CD14-positive monocyte (primary cell): ENCODE measurements at regions not wholly inside any gene's neighbourhood (a gene's known extent, or its start where the extent isn't known, plus 50 kb on each side); places are given as distances from the start of the nearest gene placed in this dataset.
A peak's percentile ranks its signal among the peaks of the same experiment; 100 is the strongest.

Experiments used
- DNase-seq, 3 donors: peaks; one replicate each; pipeline ENCODE4 v3.0.0-alpha.2; 2011 to 2022
- H2AFZ ChIP-seq: 2 replicates; pipeline ENCODE4 v1.6.0; 2012; ENCODE audit warnings: mild to moderate bottlenecking, low read depth, low read length, inconsistent platforms; ENCODE audit not compliant: insufficient read depth, poor library complexity, severe bottlenecking
- H3K27ac ChIP-seq, 2 donors: 1 replicate in 1 of 2; 2 replicates in 1 of 2; pipeline ENCODE4 v1.5.1; 2012 to 2013; ENCODE audit warnings: low read length in 2 of 2, control low read depth in 1 of 2, inconsistent platforms in 1 of 2, low read depth in 1 of 2, mild to moderate bottlenecking in 1 of 2
- H3K27me3 ChIP-seq, 2 donors: one replicate each; pipeline versions ENCODE4 v1.6.0 to v1.6.1; 2011 to 2013; ENCODE audit warnings: low read length in 2 of 2; ENCODE audit not compliant: control insufficient read depth in 2 of 2, insufficient read depth in 2 of 2
- H3K36me3 ChIP-seq, 2 donors: replicated peaks in 1 of 2; 1 replicate in 1 of 2; 2 replicates in 1 of 2; pipeline versions ENCODE4 v1.5.1 to v1.6.1; 2012 to 2013; ENCODE audit warnings: low read length in 2 of 2, control low read depth in 1 of 2, inconsistent platforms in 1 of 2, mild to moderate bottlenecking in 1 of 2; ENCODE audit not compliant: insufficient read depth in 2 of 2, control insufficient read depth in 1 of 2
- H3K4me1 ChIP-seq, 2 donors: 1 replicate in 1 of 2; 2 replicates in 1 of 2; pipeline versions ENCODE4 v1.5.1 to v1.6.1; 2012 to 2013; ENCODE audit warnings: low read length in 2 of 2, control low read depth in 1 of 2, inconsistent platforms in 1 of 2, mild to moderate bottlenecking in 1 of 2, moderate library complexity in 1 of 2; ENCODE audit not compliant: insufficient read depth in 2 of 2, control insufficient read depth in 1 of 2
- H3K4me2 ChIP-seq: replicated peaks from 2 replicates; pipeline ENCODE3; 2012; ENCODE audit warnings: low read length, moderate library complexity, mild to moderate bottlenecking; ENCODE audit not compliant: poor library complexity, severe bottlenecking; ENCODE audit errors: extremely low read depth
- H3K4me3 ChIP-seq, 3 experiments: fragments of 200-600 bp in 1 of 3; sonication (generic) in 1 of 3; replicated peaks in 1 of 3; 1 replicate in 2 of 3; 2 replicates in 1 of 3; pipeline ENCODE4 v1.5.1; 2011 to 2013; ENCODE audit warnings: low read length in 3 of 3, mild to moderate bottlenecking in 3 of 3, control low read depth in 2 of 3, low read depth in 2 of 3, inconsistent platforms in 1 of 3, moderate library complexity in 1 of 3
- H3K79me2 ChIP-seq: 2 replicates; pipeline ENCODE4 v1.6.0; 2012; ENCODE audit warnings: mild to moderate bottlenecking, control low read depth, inconsistent platforms, low read length, moderate library complexity; ENCODE audit not compliant: insufficient read depth
- H3K9ac ChIP-seq: 2 replicates; pipeline ENCODE4 v1.6.0; 2017; ENCODE audit warnings: low read length, mild to moderate bottlenecking; ENCODE audit not compliant: insufficient read depth, poor library complexity, severe bottlenecking
- H3K9me3 ChIP-seq, 2 donors: replicated peaks in 1 of 2; 1 replicate in 1 of 2; 2 replicates in 1 of 2; pipeline versions ENCODE4 v1.5.1 to v1.6.1; 2012 to 2013; ENCODE audit warnings: low read length in 2 of 2, control low read depth in 1 of 2; ENCODE audit not compliant: control insufficient read depth in 1 of 2, insufficient read depth in 1 of 2
- H4K20me1 ChIP-seq: 2 replicates; pipeline ENCODE4 v1.6.0; 2012; ENCODE audit warnings: mild to moderate bottlenecking, low read length, control low read depth, moderate library complexity; ENCODE audit not compliant: insufficient read depth
- H3K27ac Mint-ChIP-seq, 7 donors: one replicate each; pipeline ENCODE4 v1.8.0; 2020; ENCODE audit warnings: mild to moderate bottlenecking in 7 of 7, mixed read lengths in 7 of 7, moderate library complexity in 6 of 7, inconsistent platforms in 2 of 7
- H3K27me3 Mint-ChIP-seq, 3 donors: one replicate each; pipeline ENCODE4 v1.8.0; 2021 to 2022; ENCODE audit warnings: low read depth in 3 of 3, mild to moderate bottlenecking in 3 of 3, mixed read lengths in 3 of 3, moderate library complexity in 3 of 3, inconsistent platforms in 1 of 3
- H3K36me3 Mint-ChIP-seq, 2 donors: one replicate each; pipeline ENCODE4 v1.8.0; 2020; ENCODE audit warnings: mixed read lengths in 2 of 2, inconsistent platforms in 1 of 2, mild to moderate bottlenecking in 1 of 2
- H3K4me1 Mint-ChIP-seq: one replicate; pipeline ENCODE4 v1.8.0; 2020; ENCODE audit warnings: mild to moderate bottlenecking, mixed read lengths
- H3K4me3 Mint-ChIP-seq, 2 donors: one replicate each; pipeline ENCODE4 v1.8.0; 2020; ENCODE audit warnings: mild to moderate bottlenecking in 2 of 2, mixed read lengths in 2 of 2, moderate library complexity in 1 of 2
- H3K9me3 Mint-ChIP-seq, 7 donors: one replicate each; pipeline ENCODE4 v1.8.0; 2020 to 2022; ENCODE audit warnings: mixed read lengths in 7 of 7, mild to moderate bottlenecking in 6 of 7, moderate library complexity in 6 of 7, inconsistent platforms in 2 of 7
- CTCF ChIP-seq: fragments of 200-600 bp; IDR thresholded peaks from one replicate; pipeline ENCODE4 v1.8.0; 2022; ENCODE audit warnings: antibody characterized with exemption, mild to moderate bottlenecking
- WGBS: methylation state at CpG from one replicate; pipeline ENCODE4 v1.1.5; 2013; ENCODE audit warnings: missing lambda C conversion rate; ENCODE audit not compliant: insufficient coverage; 5-methylcytosine and 5-hydroxymethylcytosine counted together
- intact Hi-C, 2 donors: fragments of 100-400 bp; cut with micrococcal nuclease; formaldehyde crosslinking; loops; one replicate each; pipeline versions ENCODE4 v1.15.0 to v1.15.1; 2023

- Histone ChIP-seq H3K27me3 (no peaks in the 10 kb centered on the region), H3K4me1 (peaks cover 3 to 15% of the 10 kb centered on the region in 2 donors), H3K9me3 (no peaks in the 10 kb centered on the region), H3K79me2 (no peaks in the 10 kb centered on the region), H4K20me1 (no peaks in the 10 kb centered on the region), H3K36me3 (no peaks in the 10 kb centered on the region), H3K4me2 (no peak overlapping the region), H3K4me3 (no peak overlapping the region), H3K27ac (no peak overlapping the region), H2AFZ (no peak overlapping the region), H3K9ac (no peak overlapping the region)
- peaks cover 2 to 21% (median 7%) of the 10 kb centered on the region in 7 donors for H3K9me3 Mint-ChIP-seq
- H3K4me1 Mint-ChIP-seq: peaks cover 19% of the 10 kb centered on the region
- DNase-seq: peak in 2 of 3 donors; percentile 32 to 82
- peaks cover 0 to 2% (median 0%) of the 10 kb centered on the region in 3 donors for H3K27me3 Mint-ChIP-seq
- peaks cover 0 to 15% of the 10 kb centered on the region in 2 donors for H3K36me3 Mint-ChIP-seq
- H3K4me3 Mint-ChIP-seq: no peak overlapping the region
- intact Hi-C loops: no loop called here
- no CpG with 5 or more reads among the region's 4 CpGs for WGBS
- no peak overlapping the region for H3K27ac Mint-ChIP-seq
- TF ChIP-seq CTCF: no peak
Measured at GRCh38 chr3:113063126-113063894, 72.5 kb downstream of the GTPBP8 start.

- Histone ChIP-seq H3K9ac (no peak overlapping the region), H2AFZ (no peak overlapping the region), H3K27ac (no peak overlapping the region), H3K27me3 (no peaks in the 10 kb centered on the region), H3K79me2 (no peaks in the 10 kb centered on the region), H3K9me3 (no peaks in the 10 kb centered on the region), H4K20me1 (no peaks in the 10 kb centered on the region), H3K4me3 (no peak overlapping the region), H3K36me3 (no peaks in the 10 kb centered on the region), H3K4me1 (peaks cover 3 to 15% of the 10 kb centered on the region in 2 donors), H3K4me2 (no peak overlapping the region)
- peaks cover 0 to 2% (median 0%) of the 10 kb centered on the region in 3 donors for H3K27me3 Mint-ChIP-seq
- no peak for DNase-seq
- peaks cover 0 to 15% of the 10 kb centered on the region in 2 donors for H3K36me3 Mint-ChIP-seq
- H3K4me1 Mint-ChIP-seq: peaks cover 19% of the 10 kb centered on the region
- no peak overlapping the region for H3K4me3 Mint-ChIP-seq
- no peak overlapping the region for H3K27ac Mint-ChIP-seq
- H3K9me3 Mint-ChIP-seq: peaks cover 2 to 21% (median 7%) of the 10 kb centered on the region in 7 donors
- TF ChIP-seq CTCF: no peak
- intact Hi-C loops: no loop called here
- no CpG with 5 or more reads among the region's 1 CpG for WGBS
Measured at GRCh38 chr3:113064183-113064582, 73.4 kb downstream of the GTPBP8 start.
